GM19455 (cell line): ENCODE measurements at regions not wholly inside any gene's neighbourhood (a gene's known extent, or its start where the extent isn't known, plus 50 kb on each side); places are given as distances from the start of the nearest gene placed in this dataset.
"Not testable (repeated sequence)": the region's sequence is repeated elsewhere in the genome, so short reads cannot be mapped to it uniquely, and the experiment has no call there.

ENCODE experiments used
- ATAC-seq: cut with Tn5 transposase; IDR thresholded peaks from one replicate; pipeline ENCODE4 v1.9.1; 2021; ENCODE audit not compliant: unreplicated experiment

DNA sequence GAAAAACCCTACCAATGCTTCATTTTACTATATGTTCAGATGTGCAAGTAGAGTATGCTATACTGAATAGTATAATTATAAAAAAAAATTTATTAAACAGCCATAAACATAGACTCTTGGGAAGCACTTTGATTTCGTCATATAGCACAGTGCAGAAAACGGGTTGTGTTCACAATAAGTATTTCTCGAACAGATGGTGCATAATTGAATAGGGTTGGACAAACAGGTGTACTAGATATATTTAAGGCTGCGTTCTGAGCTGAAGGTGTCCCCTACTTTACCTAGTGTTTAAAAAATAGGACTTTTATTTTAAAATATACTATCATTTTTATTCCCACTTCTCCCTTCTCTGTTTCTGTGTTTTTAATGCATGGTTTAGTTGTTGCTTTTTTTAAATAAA, 841.5 kb downstream of the ANKRD7 start:
- ATAC-seq = no peak

DNA sequence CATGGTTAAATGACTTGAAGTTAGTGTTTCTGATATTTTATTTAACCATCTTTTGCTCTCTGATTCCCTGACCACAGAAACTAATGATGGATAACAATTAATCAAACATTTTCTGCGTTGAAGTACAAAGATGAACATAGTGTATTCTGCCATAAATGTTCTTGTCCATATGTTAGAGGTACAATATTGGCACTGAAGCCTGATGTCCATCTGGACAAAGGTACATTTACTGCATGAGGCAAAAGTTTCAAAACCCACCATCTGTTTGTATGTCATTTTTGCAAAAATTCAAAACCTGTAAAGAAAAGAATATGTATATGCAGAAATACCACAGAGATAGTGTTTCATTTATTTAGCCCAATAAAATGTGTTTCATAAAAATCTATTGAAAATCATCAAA, 861.5 kb downstream of the ANKRD7 start:
- no peak for ATAC-seq

DNA sequence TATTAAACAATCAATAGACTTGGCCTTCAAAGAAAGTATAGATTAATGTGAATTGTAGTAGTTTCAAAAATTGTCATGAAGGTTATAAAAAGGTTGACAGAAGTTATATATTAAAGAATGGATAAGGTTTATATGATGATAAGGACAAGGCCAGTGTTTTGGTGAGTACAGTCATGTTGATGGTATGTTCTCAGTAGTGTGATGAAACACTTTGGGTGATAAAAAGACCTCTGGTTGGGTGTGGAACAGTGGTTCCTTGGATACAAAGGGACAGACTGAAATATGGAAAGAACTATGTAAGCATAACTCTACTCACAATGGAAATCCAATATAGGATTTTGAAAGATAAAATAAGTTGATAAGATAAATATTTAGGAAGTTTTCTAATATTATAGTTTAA, 866.3 kb downstream of the ANKRD7 start:
- ATAC-seq = no peak

DNA sequence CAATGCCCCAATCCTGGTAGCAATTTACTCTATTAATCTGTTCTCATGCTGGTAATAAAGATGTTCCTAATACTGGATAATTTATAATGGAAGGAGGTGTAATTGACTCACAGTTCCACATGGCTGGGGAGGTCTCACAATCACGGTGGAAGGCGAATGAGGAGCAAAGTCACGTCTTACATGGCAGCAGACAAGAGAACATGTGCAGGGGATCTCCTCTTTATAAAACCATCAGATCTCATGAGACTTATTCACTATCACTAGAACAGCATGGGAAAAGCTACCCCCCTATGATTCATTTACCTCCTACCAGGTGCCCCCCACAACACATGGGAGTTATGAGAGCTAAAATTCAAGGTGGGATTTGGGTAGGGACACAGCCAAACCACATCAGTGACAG, 872.2 kb downstream of the ANKRD7 start:
- ATAC-seq = no peak

DNA sequence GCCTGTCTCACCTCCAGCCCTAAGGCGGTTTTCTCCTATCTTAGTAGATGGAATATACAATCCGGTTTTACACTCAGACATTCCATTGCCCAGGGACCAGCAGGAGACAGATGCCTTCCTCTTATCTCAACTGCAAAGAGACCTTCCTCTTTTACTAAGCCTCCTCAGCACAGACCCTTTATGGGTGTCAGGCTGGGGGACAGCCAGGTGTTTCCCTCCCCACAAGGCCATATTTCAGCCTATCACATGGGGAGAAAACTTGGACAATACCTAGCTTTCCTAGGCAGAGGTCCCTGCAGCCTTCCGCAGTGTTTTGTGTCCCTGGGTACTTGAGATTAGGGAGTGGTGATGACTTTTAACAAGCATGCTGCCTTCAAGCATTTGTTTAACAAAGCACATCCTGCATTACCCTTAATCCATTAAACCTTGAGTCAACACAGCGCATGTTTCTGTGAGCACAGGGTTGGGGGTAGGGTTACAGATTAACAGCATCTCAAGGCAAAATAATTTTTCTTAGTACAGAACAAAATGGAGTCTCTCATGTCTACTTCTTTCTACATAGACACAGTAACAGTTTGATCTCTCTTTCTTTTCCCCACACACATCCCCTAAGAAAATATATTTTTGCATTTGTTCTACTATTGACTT, 876.2 kb downstream of the ANKRD7 start:
- not testable (repeated sequence) for ATAC-seq

DNA sequence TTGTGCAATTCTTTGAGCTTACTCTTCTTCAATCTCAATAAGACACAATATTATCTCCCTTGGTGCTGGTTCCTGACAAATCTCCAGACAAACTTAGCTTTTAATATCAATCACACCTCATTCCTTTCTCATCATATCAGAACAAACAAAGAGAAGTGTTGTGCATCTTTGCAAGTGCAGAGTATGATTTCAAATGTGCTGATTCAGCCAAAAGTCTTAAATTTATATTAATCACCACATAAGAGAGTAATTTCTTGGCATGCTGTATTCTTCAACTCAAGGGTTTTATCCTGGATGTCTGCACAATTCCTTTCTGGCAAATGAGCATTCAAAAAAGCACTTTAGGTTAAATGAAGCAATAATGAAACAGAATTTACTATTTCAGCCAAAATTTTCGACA, 877.8 kb downstream of the ANKRD7 start:
- ATAC-seq = no peak

DNA sequence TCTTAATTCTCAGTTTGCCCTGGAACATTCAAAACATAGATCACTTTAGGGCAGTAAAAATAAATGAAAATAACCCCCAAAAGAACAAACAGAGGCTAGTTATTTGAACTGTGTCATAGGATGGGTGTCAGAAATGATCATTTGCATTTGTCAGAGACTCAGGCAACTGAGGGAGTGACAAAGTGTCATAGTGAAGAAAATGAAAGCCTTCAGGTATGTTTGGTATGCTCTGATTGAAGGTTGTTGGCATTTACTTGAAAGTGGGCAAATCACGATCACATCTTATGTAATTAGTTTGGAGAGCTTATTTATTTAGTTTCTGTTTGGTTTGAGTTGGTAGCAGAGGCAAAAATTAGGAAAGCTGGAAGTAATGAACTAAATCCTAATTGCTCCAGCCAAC, 880.9 kb downstream of the ANKRD7 start:
- no peak for ATAC-seq

DNA sequence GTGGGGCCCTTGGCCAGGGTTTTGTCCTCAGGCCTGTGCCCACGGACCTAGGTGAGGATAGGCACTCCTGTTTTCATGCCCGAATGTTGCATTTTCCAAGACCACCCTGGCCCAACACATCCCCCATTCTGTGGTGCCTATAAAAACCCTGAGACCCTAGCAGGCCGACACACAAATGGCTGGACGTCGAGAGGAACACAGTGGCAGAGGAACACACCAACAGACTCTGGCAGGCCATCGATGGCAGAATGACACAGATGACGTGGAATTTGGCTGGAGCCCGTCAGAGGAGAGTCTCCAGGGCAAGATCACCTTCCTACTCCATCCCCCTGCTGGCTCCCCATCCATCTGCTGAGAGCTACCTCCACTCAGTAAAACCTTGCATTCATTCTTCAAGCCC, 898.8 kb downstream of the ANKRD7 start:
- no peak for ATAC-seq

DNA sequence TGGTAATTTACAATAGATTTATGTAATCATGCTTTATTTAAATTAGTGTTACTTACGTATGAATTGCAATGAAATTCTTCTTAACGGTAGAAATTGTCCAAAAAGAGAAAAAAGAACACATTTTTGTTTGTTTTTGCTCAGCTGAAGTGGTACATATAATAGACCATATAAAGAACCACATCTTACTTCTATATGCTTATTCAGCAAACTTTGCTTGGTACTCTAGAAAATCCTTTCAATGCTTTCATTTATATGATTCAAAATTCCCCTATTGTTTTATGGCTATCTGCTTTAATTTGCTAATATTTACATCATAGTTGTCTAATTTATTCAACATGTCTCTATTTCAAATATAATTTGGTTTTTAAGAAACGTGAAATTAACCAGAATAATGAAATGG, 903.2 kb downstream of the ANKRD7 start:
- no peak for ATAC-seq

DNA sequence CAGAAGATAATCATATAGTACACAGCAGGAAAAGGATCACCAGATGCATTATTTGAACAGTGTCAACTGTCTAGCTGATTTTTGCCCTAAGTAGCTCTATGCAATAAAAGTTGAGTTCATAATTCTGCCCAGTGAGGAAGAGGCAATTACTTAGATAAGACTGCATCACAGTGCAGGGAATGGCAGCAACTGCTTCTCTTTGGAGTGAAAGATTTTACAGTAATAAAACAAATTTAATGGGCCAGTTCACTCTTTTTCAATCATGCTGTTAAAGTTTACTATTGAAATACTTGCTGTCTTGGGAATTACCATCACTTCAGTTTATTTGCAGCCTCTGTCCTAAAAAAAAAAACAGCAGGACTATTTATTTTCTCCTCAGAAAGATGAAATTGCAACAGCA, 907.9 kb downstream of the ANKRD7 start:
- no peak for ATAC-seq

DNA sequence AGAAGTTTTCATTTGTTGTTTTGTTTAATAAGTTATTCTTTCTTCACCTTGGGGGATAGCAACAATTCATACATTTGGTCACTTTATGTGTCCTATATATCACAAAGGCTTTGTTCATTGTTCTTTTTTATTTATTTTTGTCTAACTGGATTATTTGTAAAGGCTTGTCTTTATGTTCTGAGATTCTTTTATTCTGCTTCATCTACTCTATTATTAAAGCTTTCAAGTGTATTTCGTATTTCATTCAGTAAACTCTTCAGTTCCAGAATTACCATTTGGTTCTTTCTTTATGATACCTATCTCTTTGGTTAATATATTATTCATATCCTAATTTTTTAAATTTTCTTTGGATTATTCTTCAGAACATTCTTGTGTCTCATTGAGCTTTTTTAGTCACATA, 942.9 kb downstream of the ANKRD7 start:
- ATAC-seq = no peak

DNA sequence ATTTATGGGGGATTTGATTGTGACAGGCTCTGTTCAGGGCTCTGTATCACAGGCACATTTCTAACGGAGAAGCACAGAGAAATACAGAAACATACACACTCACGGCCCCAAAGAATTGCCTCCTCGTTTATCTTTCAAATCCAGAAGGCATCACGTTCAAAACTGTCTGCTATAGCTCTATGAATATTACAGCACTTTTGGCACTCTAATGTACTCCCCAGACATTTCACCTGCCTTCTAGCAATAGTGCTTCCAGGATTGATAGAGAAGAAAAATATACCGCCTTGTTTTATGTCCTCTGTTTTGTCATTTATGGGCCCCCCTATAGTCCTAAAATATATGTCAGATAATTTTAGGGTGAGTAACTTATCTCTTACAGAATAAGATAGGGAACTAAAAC, 947.5 kb downstream of the ANKRD7 start:
- no peak for ATAC-seq

DNA sequence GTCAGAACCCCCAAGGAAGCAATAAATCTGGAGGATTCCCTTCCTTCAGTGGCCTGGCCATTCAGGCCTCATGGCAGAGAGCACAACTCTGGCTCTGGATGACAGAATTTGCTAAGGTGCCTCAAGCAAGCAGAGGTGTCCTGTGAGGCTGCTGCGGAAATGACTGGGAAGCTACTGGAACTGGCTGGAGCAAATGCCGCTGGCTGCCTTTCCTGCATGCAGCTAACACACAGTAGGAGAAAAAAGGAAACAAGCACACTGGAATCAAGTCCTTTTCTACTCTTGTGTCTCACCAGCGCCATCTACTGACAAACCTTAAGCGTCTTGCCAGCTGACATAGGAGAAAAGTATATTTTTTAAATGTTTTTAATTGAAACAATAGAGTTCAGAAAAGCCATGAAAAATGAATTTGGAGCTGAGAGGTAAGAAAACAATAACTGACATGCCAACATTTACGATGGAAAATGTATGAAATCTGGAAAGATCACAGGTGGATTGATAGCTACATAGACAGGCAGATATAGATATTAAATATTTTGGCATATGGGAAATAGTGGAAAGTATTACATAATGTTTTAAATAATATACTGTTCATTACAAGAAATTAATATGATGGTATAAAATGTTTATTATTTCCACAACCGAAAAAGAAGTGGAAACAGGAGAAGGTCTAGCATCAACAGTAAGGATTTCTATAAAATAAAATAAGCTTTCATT, 951.6 kb downstream of the ANKRD7 start:
- peak; percentile 71 for ATAC-seq

DNA sequence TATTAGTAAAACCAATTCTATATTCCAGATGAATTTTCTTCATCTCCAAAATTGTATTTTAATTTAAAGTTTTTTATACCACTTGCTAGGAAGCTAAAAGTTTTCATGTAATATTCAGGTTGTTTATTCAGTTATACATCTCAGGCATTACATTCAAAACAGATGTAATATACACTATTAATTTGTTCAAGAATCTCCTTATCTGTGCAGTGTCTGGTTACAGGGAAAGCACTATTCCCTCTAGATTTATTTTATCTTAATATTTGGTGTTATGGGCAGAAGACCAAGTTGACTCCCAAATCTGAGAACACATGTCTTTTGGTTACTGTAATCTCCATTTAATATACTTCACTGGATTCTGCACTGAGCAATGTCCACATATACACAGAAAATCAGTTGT, 953.4 kb downstream of the ANKRD7 start:
- no peak for ATAC-seq

DNA sequence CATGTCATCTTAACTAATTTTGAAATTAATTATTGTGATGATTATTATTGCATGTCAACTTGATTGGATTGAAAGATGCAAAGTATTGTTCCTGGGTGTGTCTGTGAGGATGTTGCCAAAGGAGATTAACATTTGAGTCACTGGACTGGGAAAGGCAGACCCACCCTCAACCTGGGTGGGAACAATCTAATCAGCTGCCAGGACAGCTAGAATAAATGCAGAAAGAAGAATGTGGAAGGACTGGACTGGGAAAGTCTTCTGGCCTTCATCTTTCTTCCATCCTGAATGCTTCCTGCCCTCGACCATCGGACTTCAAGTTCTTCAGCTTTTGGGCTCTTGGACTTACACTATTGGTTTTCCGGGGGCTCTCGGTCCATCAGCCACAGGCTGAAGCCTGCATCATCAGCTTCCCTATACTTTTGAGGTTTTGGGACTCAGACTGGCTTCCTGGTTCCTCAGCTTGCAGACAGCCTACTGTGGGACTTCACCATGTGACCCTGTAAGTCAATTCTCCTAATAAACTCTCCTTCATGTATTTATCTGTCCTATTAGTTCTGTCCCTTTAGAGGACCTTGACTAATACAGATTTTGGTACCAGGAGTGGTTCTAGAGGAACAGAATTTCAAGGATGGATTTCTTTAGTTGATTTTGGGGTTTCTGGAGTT, 959.8 kb downstream of the ANKRD7 start:
- ATAC-seq = no peak

DNA sequence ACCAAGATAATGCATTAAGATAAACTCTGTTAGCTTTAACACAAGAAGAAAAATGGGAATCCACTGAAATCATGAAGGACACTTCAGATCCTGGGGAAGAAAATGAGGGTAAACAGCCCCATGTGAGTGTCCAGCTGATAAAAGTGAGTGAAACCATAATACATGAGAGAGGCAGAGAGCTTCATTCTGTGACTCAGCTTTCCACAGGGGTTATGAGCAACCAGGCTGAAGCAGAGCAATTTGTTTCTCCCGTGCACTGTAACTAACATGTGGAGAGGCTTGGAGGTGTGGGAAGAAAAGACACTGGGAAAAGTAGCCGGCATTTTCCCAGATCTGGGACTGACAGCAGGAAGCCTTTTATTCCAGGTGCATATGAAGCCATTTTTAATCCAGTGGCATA, 971.7 kb downstream of the ANKRD7 start:
- ATAC-seq = no peak

DNA sequence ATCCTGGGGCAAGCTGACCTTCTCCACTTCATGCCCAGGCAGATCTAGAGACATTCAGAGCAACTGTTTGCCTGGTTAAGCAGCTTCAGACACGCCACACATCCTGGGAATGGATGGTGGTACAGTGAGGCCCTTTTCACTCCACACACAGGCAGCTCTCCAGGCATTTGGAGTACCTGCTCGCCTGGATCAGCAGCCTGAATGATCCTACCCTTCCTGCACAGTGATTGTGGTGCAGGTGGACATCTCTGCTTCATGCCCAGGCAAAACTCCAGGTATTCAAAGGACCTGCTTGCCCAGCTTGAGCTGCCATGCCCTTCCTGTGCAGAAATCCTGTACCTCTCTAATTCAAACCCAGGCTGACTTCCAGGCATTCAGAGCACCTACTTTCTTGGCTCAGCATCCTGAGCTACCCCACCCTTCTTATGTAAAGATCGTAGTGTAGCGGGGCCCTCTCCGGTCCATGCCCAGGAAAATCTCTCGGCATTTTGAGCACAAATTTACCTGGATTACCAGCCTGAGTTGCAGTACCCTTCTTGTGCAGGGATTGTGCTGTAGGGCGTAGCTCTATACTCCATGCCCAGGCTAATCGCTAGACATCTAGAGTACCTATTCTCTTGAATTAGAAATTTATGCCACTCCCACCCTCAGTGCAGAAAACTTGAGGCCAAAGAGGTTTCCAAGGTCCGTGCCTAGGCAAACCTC, 972.8 kb downstream of the ANKRD7 start:
- ATAC-seq = no peak

DNA sequence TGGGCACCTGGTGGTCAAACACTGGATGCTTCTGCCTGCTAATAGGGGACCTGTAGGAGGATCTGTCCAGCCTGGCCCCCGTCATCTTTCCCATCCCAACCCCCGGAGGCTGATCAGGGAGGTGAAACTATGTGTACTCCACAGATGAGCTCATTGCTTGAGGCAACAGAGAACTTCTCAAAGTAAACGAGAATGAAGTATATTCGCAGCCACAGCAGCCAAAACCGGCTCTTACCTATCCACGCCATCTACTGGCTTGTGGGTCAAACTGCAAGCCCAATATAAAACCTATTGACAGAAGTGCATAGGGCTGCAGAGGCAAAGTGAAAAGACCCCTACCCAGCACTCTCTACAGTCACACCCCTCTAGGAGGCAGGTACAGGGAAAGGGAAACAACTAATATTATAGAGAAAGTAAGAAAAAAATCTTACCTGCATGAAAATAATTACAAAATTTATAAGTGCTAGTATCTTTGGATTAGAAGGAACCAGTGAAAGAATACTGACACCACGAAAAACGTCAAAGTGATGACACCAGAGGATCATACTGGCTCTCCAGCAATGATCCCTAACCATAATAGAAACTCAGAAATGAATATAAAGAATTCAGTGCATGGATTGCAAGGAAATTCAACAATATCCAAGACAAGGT, 973.5 kb downstream of the ANKRD7 start:
- peak; percentile 90 for ATAC-seq

DNA sequence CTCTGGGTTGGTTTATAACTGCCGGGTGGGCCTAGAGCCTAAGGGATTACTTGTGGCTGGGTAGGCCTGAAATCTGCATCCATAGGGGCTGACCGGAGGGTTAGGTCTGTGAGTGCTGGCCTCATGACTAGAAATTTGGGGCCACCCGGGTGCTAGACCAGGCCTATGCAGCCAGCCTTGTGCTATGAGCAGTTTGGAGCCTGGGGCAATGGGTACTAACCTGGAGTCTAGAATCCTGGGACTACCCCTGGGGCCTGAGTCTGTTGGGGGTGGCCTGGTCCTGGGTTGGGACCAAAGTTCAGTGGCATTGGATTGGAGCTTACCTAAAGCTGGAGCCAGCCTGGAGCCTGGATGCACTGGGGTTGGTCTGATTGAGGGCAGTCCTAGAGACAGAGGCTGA, 995.2 kb downstream of the ANKRD7 start:
- ATAC-seq = no peak

DNA sequence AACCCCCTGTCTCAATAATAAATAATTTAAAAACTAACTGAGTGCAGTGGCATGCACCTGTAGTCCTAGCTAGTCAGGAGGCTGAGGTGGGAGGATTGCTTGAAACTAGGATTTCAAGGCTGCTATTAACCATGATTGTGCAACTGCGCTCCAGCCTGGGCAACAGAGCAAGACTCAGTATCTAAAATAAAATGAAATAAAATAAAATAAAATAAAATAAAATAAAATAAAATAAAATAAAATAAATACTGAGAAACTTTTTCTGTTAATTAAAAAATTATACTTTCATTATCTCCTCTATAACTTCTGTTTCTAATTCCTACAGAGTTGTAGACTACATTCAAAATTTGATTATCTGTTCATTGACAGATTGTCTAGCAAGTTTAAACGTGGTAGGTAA, 999.4 kb downstream of the ANKRD7 start:
- no peak for ATAC-seq

DNA sequence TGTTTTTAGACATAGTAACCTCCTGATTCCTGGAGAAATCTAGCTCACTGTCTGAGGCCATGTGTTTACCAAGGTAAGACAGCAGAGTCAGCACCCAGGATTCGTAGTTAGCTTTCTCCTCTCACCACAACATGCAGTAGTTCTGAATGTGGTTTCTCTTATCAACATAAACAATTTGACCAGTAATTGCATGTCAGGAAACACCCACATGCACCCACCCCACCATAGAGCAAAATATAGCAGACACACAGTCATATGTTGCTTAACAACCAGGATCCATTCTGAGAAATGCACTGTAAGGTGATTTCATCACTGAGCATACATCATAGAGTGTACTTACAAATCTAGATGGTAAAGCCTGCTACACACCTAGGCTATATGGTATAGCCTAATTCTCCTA, 1004.0 kb downstream of the ANKRD7 start:
- no peak for ATAC-seq
